GM19455 (cell line): ENCODE measurements at regions not wholly inside any gene's neighbourhood (a gene's known extent, or its start where the extent isn't known, plus 50 kb on each side); places are given as distances from the start of the nearest gene placed in this dataset.
"Not testable (repeated sequence)": the region's sequence is repeated elsewhere in the genome, so short reads cannot be mapped to it uniquely, and the experiment has no call there.

Experiments
- ATAC-seq: cut with Tn5 transposase; IDR thresholded peaks from one replicate; pipeline ENCODE4 v1.9.1; 2021; ENCODE audit not compliant: unreplicated experiment

DNA sequence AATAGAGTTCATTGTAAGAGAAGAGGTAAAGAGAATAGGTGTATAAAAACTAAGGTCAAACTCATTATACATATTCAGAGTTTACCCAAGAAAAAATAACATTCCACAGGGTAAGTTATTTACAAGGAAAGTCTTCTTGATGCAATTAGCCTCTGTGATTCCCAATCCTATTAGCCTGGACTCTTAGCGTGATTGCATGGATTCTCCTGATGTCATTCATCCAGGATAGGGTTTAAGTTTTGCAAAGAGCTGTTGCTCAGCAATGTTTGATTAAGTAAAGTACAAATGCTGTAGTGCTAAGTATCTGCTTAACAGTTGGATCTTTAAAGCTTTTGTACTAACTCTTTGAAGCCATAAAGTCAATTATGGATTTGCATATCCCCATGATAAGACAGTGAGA is 767.8 kb upstream of the LUZP2 start:
- no peak for ATAC-seq

GRCh38 chr11:23730307-23730998 is 766.4 kb upstream of the LUZP2 start:
- no peak for ATAC-seq

DNA sequence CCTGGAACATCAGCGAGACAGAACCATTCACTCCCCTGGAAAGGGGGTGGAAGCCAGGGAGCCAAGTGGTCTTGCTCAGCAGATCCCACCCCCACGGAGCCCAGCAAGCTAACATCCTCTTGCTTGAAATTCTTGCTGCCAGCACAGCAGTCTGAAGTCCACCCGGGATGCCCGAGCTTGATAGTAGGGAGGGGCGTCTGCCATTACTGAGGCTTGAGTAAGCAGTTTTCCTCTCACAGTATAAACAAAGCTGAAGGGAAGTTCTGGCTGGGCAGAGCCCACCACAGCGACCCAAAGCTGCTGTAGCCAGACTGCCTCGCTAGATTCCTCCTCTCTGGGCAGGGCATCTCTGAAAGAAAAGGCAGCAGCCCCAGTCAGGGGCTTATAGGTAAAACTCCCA is 764.8 kb upstream of the LUZP2 start:
- no peak for ATAC-seq

- ATAC-seq: no peak
Observed at GRCh38 chr11:23746896-23747295, 750.0 kb upstream of the LUZP2 start.

DNA sequence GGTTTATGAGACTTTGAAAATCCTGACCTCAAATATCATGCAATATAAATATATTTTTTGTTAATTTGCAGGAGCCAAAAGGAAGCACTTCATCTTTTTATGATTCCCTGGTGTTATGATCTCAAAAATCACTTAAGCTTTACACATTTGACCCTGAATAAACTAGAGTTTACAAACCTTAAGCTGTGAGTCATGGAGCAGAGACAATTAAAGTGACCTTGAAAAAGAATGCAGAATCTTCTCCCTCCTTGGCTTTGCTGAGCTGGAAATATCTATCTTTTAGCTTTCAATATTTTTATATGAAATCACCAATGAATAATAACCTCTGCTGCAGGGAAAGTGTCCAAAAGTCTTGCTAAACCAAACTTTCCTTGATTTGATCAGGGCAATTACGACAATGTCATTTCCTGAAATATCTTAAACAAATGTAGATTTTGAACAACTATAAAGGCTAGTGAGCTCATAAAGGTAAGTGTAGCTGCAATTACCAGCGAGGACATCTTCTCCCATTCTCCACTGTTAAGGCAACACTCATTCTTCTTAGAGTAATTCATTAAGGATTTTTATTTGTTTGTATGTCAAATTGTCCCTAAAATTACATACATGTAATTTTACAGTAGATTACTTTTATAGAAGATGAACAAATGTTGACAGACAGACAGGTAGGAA is 747.0 kb upstream of the LUZP2 start:
- no peak for ATAC-seq

DNA sequence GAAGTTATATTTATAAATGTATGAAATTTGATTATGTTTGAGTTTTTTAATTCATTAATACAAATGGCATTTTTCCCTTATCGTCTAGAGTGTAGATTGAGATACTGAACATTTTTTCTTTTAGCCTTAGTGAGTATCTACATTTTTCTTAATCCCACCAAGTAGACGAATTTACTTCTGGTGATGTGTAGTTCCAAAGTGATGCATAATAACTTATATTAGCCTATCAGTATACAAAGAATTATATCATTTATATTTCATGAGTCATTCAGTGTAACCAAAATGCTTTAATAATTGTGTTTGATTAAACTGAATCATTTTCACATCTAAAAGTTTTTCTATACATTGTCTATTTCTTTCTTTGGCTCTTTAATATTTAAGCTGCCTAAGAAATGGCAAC is 745.6 kb upstream of the LUZP2 start:
- ATAC-seq: no peak

GRCh38 chr11:23755076-23755475 is 741.8 kb upstream of the LUZP2 start:
- no peak for ATAC-seq

GRCh38 chr11:23755769-23756168 is 741.1 kb upstream of the LUZP2 start:
- no peak for ATAC-seq

GRCh38 chr11:23759489-23759888 is 737.4 kb upstream of the LUZP2 start:
- no peak for ATAC-seq

GRCh38 chr11:23764286-23764685 is 732.6 kb upstream of the LUZP2 start:
- ATAC-seq: no peak

- no peak for ATAC-seq
Observed at GRCh38 chr11:23765682-23766252, 731.1 kb upstream of the LUZP2 start.

- no peak for ATAC-seq
Observed at GRCh38 chr11:23767576-23767975, 729.3 kb upstream of the LUZP2 start.

DNA sequence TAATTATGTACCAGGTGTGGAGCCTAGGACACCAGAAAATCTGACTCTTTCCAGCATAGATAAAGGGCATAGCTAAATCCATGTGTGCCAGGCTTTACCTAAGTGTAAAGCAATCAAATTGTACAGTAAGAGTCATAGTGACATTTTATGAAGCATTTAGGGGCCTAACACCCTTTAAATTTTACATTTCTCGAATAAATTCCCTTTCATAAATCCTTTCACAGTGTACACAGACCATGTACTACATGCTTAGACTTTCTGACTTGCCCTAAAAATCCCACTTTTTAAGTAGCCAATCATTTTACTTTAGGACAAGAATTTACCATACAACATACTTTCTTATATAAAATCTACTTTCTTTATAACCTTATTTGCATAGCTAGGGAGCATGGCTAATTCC is 727.6 kb upstream of the LUZP2 start:
- ATAC-seq: no peak

- no peak for ATAC-seq
Observed at GRCh38 chr11:23772081-23772480, 724.8 kb upstream of the LUZP2 start.

- ATAC-seq: no peak
Observed at GRCh38 chr11:23778971-23779370, 717.9 kb upstream of the LUZP2 start.

DNA sequence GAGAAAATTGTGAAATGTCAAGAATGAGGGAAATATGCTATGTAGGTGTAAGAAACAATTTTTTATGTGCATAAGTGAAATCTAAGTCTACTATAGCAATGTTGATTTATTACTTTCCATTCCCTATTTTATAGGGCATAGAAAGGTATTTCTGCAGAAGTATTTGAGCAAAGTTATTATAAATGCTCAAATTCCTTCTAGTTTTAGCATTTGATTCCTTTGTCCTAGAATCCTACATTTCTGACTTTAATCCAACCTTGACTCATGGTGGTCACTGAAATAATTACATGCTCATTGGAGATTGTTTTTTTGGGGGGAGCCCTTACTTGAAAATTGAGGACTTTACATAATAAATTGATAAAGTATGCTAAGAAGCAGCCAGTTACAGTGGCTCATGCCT is 716.6 kb upstream of the LUZP2 start:
- ATAC-seq: no peak

DNA sequence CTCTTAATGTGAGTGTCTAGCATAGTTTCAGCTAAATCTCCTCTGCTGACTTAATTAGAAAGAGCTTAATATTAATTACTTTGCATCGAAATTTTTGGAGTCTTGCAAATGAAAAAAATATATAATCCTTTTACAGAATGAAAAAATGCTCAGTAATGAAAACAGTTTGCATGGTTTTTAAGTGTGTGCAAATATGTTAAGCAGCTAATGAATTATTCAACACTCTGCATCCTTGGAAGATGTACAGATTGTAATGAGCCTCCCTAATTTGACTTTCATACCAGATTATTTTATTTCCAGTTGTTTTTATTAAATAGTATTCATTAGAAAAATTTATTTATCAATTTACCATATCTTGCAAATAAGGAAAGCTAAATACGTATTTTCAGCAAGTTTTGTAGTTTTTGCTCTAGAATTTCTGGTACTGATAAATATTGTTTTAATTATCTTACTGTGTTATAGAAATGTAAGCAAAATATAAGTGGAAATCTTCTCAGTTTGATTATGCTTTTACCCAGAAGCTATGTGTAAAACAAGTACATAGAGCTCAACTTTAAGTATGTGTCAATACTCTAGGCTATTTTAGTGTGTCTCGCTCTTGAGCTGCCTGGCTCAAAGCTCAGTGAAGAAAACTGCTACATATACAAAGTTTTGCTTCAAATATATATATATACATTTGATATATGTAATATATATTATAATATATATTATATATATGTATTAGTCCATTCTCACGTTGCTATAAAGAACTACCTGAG is 714.9 kb upstream of the LUZP2 start:
- no peak for ATAC-seq

- ATAC-seq: not testable (repeated sequence)
Observed at GRCh38 chr11:23786974-23787373, 709.9 kb upstream of the LUZP2 start.

DNA sequence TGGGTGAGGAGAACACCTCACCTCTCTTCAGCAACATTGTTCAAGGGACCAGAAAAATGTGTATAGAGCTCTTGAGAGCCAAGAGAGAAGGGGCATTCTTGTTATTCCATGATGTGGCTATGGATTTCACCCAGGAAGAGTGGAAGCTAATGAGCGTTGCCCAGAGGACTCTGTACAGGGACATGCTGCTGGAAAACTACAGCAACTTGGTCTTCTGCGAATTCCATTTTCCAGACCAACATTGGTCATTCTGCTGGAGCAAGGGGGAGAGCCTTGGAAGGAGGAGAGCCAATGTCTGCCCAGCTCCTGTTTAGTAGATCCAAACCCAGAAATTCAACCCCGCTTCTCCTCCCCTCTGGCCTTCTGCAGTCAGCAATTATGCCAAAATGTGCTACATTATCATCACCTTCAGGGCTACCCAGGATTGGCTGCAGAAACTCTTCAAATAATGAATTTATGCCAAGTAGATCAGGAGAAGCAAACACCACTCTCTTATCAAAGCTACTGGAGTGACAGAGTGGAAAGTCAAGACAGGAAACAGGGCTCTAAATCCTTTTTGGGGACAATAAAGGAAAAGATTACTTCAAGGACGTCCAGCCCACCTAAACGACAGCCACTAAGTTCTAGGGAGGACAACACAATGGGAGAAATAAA is 707.5 kb upstream of the LUZP2 start:
- no peak for ATAC-seq

GRCh38 chr11:23789938-23790371 is 706.9 kb upstream of the LUZP2 start:
- ATAC-seq: no peak
